HTR-8/SVneo (cell line): ENCODE measurements at regions not wholly inside any gene's neighbourhood (a gene's known extent, or its start where the extent isn't known, plus 50 kb on each side); places are given as distances from the start of the nearest gene placed in this dataset.

Experiments used
- DNase-seq: peaks from one replicate; pipeline ENCODE4 v3.0.0; 2011; ENCODE audit warnings: low spot score, mixed read lengths; ENCODE audit not compliant: insufficient read length
- FAIRE-seq: peaks from 2 replicates; lab custom pipeline; 2011; peaks lifted over from hg19 to GRCh38; lab: Jason Lieb, UNC

- no peak for DNase-seq
- no peak for FAIRE-seq
Observed at GRCh38 chr4:165609653-165610052, 230.8 kb downstream of the CPE start.

DNA sequence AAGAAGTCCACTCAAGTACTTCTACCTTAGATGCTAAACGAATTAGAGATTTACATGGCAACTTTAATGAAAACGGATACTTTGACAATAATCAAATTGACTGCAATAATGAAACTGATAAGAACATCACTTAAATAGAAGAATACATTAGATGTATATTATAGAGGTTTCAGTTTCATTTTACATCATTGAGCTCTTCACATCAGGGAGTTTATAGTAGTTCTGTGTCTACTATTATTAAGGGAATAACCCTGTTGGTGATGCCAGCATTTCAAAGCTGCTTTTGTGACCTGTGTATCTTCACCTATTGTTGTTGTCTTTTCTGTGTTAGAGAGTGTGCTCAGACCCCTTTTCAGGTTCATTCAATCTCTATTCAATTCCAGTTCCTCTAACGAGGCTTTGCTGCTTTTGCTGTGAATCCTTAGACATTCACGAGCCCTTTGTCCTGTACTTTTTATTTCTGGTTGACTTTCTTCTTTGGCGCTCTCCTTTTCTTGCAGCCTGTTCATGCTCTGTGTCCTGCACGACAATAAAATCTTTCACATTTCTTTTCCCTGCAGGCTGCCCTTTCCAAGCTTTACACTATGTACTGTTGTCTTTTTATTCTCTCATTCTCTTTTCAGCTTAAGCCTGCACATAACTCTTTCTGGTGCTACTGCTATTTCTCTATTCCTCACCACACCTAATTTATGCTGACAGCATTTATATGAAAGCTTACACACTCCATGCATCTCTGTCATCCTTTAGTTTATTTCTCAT, 232.1 kb downstream of the CPE start:
- FAIRE-seq (no peak), DNase-seq (no peak)

GRCh38 chr4:165612936-165613335, 234.1 kb downstream of the CPE start:
- DNase-seq (no peak), FAIRE-seq (no peak)

DNA sequence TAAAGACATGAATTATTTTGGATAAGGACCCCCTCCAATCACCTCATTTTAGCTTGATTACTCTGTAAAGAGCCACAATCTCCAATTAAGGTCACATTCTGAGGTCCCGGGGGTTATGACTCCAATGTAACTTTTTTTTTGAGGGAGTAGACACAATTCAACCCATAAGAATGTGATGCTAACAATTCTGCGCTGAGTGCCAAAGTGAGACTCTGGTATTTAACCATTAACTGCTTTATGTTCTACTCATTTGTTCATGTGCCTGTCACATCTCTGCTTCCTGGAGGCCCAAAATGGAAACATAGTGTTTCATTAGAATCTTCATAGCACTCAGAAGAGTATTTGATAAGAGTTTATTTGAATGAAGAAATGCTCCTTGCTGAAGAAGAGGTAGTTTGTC, 234.8 kb downstream of the CPE start:
- FAIRE-seq (no peak), DNase-seq (no peak)

GRCh38 chr4:165620913-165621312, 242.1 kb downstream of the CPE start:
- FAIRE-seq = no peak
- no peak for DNase-seq

DNA sequence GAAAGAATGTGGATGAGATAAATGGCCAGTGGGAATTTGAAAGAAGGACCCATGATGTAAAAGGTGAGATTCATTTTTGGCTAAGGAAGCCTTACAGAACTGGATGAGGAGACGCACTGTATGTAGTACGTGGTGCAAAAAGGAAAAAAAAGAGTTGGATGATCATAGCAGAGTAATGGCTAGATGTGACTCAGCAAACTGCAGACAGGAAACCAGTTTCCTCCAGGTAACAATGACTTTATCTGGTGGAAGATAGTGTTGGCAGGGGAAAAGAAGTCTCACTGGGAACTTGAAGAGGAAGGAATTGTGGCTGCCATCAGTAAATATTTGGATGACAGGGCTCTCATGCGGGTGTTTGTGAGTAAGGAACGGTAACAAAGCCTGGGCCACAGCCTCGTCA, 243.2 kb downstream of the CPE start:
- DNase-seq = no peak
- no peak for FAIRE-seq

DNA sequence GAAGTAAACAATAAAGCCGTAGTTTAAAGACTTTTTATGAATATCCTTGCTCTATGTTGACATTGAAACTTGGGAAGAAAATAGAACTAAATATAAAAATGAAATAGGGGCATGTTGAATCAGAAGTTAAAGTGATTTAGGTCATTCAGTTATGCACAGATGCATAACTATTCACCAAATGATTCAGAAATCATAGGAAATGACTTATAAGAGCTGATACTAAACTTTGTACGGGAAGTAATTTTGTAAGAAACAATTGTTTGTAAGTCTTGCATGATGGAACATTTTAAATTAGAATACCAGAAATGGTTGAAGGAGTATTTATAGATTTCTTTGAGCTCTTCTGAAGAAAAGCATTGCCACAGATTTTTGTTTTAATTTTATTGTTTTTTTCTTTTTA, 246.5 kb downstream of the CPE start:
- DNase-seq (no peak), FAIRE-seq (no peak)

DNA sequence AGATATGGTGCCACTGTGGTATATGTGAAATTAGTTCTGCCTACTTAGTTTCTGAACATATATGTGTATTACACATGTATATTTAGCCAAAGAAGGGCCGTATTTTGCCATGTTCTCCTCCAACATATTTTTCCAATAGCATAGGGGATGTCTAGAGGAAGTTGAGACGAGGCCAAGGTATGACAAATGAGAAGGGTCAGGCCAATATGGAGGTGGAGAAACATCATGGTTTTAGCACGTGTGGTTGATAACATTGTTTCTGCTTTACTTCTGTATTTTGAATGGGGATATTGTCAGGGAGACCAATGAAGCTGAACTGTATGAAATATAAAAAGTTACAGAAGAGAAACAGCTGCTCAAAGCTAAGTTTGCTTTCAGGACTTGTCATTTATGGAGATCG, 246.7 kb upstream of the TLL1 start:
- no peak for DNase-seq
- FAIRE-seq = no peak

DNA sequence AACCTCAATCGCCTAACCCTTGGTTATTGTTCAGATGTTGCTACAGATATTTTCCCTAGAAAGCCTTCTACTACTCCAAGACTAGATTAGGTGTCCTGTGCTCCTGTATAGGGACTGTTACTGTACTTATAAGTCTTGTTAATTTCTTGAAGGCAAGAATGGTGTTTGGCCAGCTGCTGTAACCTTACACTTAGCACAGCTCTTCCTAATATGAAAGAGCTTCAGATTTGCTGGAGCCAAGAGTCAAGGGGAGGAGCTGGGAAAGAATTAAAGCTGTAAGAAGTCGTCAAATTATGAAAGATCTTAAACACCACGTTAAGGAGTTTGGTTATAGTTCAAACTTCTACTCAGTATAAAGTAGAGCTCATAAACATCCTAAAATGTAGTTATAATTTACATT, 245.9 kb upstream of the TLL1 start:
- no peak for FAIRE-seq
- no peak for DNase-seq

GRCh38 chr4:165627548-165627947, 245.5 kb upstream of the TLL1 start:
- FAIRE-seq (no peak), DNase-seq (no peak)

DNA sequence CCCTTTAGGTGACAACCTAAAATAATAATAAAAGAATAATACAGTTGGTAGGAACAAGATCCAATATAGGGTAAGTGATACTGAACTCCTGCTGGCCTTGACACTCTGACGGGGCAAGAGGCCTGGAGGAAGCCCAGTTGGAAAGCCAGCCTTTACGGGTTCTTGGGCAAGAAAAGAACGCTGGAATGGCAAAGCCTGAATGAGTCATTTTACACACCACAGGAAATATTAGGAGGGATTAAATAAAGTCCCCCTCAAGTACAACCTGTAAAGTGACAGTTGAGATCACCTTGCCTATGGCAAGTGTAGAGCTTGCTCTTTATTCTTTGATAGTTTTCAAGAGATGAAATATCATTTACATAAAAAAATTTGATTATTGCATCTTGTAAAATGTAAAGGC, 244.5 kb upstream of the TLL1 start:
- DNase-seq (no peak), FAIRE-seq (no peak)

DNA sequence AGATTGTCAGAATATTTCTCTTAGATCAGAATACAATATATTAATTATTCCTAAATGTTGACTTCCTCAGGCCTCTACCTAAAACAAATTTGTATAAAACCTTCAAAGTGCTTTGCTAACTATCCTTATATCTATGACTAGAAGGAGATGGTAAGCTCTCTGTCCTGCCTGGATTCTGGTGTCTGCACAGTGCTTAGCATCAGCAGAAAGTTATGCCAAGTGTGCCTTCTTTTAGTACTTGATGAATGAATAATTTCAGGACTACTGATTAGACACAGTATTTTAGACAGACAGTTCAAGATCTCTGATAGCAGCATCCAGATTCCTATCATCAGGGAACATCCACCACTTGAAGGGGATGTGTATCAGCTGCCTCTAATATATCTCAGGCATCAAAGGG, 242.4 kb upstream of the TLL1 start:
- DNase-seq (no peak), FAIRE-seq (no peak)

GRCh38 chr4:165631208-165631894, 241.7 kb upstream of the TLL1 start:
- DNase-seq (no peak), FAIRE-seq (no peak)

DNA sequence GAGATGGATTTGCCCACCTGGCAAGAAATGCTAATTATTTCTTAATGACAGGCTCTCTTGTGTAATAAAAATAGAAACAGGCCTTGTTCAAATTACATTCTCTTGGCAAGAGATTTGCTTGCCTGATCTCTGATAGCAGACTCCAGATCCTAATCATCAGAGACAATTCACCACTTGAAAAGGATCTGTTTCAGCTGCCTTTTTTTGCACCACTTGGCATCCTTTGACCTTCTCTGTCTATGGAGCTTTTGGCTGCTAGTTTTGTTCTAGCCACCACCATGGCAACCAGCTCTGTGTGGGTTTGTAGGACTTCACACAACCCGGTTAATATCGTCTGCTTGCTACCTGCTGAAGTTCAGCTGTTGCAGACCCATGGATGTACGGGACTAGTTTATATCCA, 241.1 kb upstream of the TLL1 start:
- no peak for FAIRE-seq
- no peak for DNase-seq

- DNase-seq (no peak), FAIRE-seq (no peak)
Observed at GRCh38 chr4:165634766-165635165, 238.3 kb upstream of the TLL1 start.

DNA sequence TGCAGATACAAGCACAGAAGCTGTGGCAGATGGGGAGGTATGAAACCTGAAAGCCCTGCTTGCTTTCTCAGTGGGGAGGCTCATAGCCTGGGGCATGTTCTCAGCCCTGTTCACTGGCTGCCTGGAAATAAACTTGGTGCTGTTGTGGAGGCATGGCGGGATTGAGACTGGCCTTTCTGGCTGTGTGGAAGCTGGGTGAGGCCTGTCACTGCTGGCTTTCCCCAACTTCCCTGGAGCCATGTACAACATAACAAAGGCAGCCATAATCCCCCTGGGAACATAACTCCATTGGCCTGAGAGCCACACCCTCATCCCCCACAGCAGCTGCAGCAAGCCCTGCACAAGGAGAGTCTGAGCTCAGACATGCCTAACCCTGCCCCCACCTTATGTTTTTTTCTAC, 237.7 kb upstream of the TLL1 start:
- no peak for FAIRE-seq

GRCh38 chr4:165635951-165636350, 237.1 kb upstream of the TLL1 start:
- DNase-seq = no peak
- no peak for FAIRE-seq

More for the DNA sequence above, 237.7 kb upstream of the TLL1 start:
- DNase-seq = no peak

DNA sequence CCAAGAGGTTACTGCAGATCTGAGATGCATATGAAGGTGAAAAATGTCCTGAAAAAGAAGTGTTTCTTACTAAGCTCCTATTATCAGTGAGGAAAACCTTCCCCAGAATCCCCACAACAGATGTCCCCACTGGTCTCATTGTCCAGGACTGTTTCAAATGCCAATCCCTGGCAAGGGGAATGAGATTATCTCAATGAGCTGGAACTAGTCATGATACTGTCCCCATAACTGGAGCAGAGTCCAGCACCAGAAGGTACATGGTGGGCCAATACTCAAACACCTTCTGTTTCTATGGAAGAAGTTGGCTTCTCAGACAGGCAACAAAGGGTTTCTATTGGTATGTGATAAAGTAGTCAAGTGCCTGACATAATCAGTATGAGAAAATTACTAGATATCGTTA, 221.1 kb upstream of the TLL1 start:
- FAIRE-seq (no peak), DNase-seq (no peak)

DNA sequence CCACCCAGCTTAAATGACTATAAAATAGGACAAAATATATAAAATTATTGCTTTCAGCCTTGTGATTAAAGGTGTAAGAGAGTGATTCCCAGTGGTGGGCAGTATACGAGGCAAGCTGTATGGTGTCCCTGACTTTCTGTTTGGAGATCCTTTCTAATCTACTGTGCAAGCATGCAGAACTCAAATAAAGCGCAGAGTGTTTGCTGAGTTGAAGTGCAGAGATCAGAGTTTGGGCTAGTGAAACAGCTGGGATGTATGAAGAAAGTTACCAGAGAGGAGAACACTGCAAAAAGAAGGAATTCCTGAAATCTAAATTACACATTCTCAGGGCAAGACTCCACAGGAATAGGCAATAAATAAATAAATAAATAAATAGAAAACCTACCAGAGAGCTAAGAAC, 218.5 kb upstream of the TLL1 start:
- FAIRE-seq (no peak), DNase-seq (no peak)

- no peak for DNase-seq
- FAIRE-seq = no peak
Observed at GRCh38 chr4:165656399-165656798, 216.6 kb upstream of the TLL1 start.

DNA sequence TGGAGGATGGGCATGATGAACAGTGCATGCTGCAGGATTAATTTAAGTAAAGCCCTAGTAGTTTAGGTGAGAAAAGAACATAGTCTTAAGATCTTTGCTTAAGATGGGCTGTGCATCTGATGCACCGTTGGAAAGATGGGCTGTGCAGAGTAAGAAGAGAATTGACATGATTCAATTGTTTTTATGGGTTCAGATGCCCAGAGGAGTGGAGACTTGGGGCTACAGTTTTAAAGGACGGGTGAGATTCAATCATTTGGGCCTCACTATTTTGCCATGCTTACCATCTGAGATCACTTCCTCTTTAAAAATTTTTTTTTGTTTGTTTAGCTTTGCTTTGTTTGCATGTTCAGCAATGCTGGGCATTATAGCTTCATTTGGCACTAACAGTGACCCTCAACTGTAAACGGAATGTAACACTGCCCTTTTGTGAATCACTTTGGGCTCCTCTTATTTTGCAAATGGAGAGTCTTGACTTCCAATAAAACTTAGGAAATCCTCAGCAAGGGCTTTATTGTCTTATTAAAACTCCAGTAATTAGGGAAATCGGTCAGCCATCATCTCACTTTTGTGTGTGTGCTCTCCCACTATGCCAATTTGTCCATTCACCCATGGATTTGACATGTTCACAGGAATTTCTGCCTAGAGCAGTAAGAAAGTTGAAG, 216.1 kb upstream of the TLL1 start:
- DNase-seq = no peak
- no peak for FAIRE-seq
